ENCODE measurements at regions not wholly inside any gene's neighbourhood (a gene's known extent, or its start where the extent isn't known, plus 50 kb on each side); places are given as distances from the start of the nearest gene placed in this dataset.
"Not testable (repeated sequence)": the region's sequence is repeated elsewhere in the genome, so short reads cannot be mapped to it uniquely, and the experiment has no call there.

GRCh38 chr10:25103703-25104102 lies 71.1 kb upstream of the GPR158 start:
- in situ Hi-C loops (cut with MboI; ENCODE audit: low pct_unique_long_range_greater_than_20kb, low sequenced_read_pairs, unreplicated experiment) = no loop called here
- TF ChIP-seq CTCF (IDR thresholded peaks at IDR 0.05; ENCODE audit: extremely low read depth, insufficient read depth, missing control alignments) = no peak

GRCh38 chr10:25104441-25104840 lies 70.4 kb upstream of the GPR158 start:
- DNase-seq (ENCODE audit: low spot score) = no peak
- in situ Hi-C loops (cut with MboI; ENCODE audit: low pct_unique_long_range_greater_than_20kb, low sequenced_read_pairs, unreplicated experiment) = no loop called here
- no peak for TF ChIP-seq CTCF (IDR thresholded peaks at IDR 0.05; ENCODE audit: extremely low read depth, insufficient read depth, missing control alignments)

More at GRCh38 chr10:25103703-25104102, 71.1 kb upstream of the GPR158 start:
- no peak for DNase-seq (ENCODE audit: low spot score)

GRCh38 chr10:25105262-25105661 lies 69.5 kb upstream of the GPR158 start:
- DNase-seq (ENCODE audit: low spot score) = no peak
- in situ Hi-C loops (cut with MboI; ENCODE audit: low pct_unique_long_range_greater_than_20kb, low sequenced_read_pairs, unreplicated experiment) = no loop called here
- no peak for TF ChIP-seq CTCF (IDR thresholded peaks at IDR 0.05; ENCODE audit: extremely low read depth, insufficient read depth, missing control alignments)

- no peak for TF ChIP-seq CTCF (IDR thresholded peaks at IDR 0.05; ENCODE audit: extremely low read depth, insufficient read depth, missing control alignments)
- DNase-seq (ENCODE audit: low spot score) = no peak
- in situ Hi-C loops (cut with MboI; ENCODE audit: low pct_unique_long_range_greater_than_20kb, low sequenced_read_pairs, unreplicated experiment) = no loop called here
Measured at GRCh38 chr10:25105743-25106260, 69.0 kb upstream of the GPR158 start.

GRCh38 chr10:25107756-25108155 lies 67.0 kb upstream of the GPR158 start:
- no peak for DNase-seq (ENCODE audit: low spot score)
- in situ Hi-C loops (cut with MboI; ENCODE audit: low pct_unique_long_range_greater_than_20kb, low sequenced_read_pairs, unreplicated experiment) = no loop called here
- TF ChIP-seq CTCF (IDR thresholded peaks at IDR 0.05; ENCODE audit: extremely low read depth, insufficient read depth, missing control alignments) = no peak

- in situ Hi-C loops (cut with MboI; ENCODE audit: low pct_unique_long_range_greater_than_20kb, low sequenced_read_pairs, unreplicated experiment); DNase-seq (ENCODE audit: low spot score): not testable (repeated sequence)
Measured at GRCh38 chr10:25109896-25110295, 64.9 kb upstream of the GPR158 start.

- in situ Hi-C loops (cut with MboI; ENCODE audit: low pct_unique_long_range_greater_than_20kb, low sequenced_read_pairs, unreplicated experiment) = no loop called here
- DNase-seq (ENCODE audit: low spot score) = no peak
- TF ChIP-seq CTCF (IDR thresholded peaks at IDR 0.05; ENCODE audit: extremely low read depth, insufficient read depth, missing control alignments) = no peak
Measured at GRCh38 chr10:25112016-25112415, 62.8 kb upstream of the GPR158 start.

Measured in GM13977 (cell line).